H1 (cell line): ENCODE measurements at regions not wholly inside any gene's neighbourhood (a gene's known extent, or its start where the extent isn't known, plus 50 kb on each side); places are given as distances from the start of the nearest gene placed in this dataset.

Experiments used
- CTCF ChIA-PET: fragments of 300-600 bp; sonication (Branson Sonifier 250); formaldehyde crosslinking; loops from one replicate; lab custom pipeline; 2021; ENCODE audit not compliant: partially characterized antibody; lab: Charles Lee
- POLR2A ChIA-PET: fragments of 300-600 bp; sonication (Branson Sonifier 250); formaldehyde crosslinking; loops from one replicate; lab custom pipeline; 2021; ENCODE audit warnings: inconsistent platforms; ENCODE audit not compliant: partially characterized antibody; lab: Charles Lee
- DNase-seq, 2 experiments: peaks; one replicate each; pipeline versions ENCODE4 v3.0.0 to v3.0.0-alpha.2; 2010 to 2022; ENCODE audit warnings: low spot score in 2 of 2, low read depth in 1 of 2, mixed read lengths in 1 of 2
- FAIRE-seq: peaks from 2 replicates; lab custom pipeline; 2011; peaks lifted over from hg19 to GRCh38; lab: Jason Lieb, UNC
- H2AFZ ChIP-seq: 2 replicates; pipeline ENCODE4 v1.8.1; 2012; ENCODE audit warnings: low read length, inconsistent platforms
- H2AK5ac ChIP-seq: 2 replicates; pipeline ENCODE4 v1.6.1; 2013; ENCODE audit warnings: low read depth, low read length
- H2BK120ac ChIP-seq: replicated peaks from 2 replicates; pipeline ENCODE3; 2013; ENCODE audit warnings: low read depth, low read length, inconsistent platforms
- H2BK12ac ChIP-seq: 2 replicates; pipeline ENCODE4 v1.6.1; 2013; ENCODE audit warnings: low read depth, low read length
- H2BK15ac ChIP-seq: 2 replicates; pipeline ENCODE4 v1.6.1; 2013; ENCODE audit warnings: low read length
- H2BK20ac ChIP-seq: 2 replicates; pipeline ENCODE4 v1.6.1; 2013; ENCODE audit warnings: low read length
- H2BK5ac ChIP-seq: 2 replicates; pipeline ENCODE4 v1.6.1; 2013; ENCODE audit warnings: low read depth, low read length
- H3K14ac ChIP-seq: 2 replicates; pipeline ENCODE4 v1.6.1; 2013; ENCODE audit warnings: inconsistent platforms; ENCODE audit not compliant: insufficient read length
- H3K18ac ChIP-seq: 2 replicates; pipeline ENCODE4 v1.6.1; 2013; ENCODE audit warnings: low read length; ENCODE audit errors: extremely low read depth
- H3K23ac ChIP-seq: 2 replicates; pipeline ENCODE4 v1.6.1; 2013; ENCODE audit warnings: inconsistent platforms; ENCODE audit not compliant: insufficient read length
- H3K23me2 ChIP-seq: 2 replicates; pipeline ENCODE4 v1.6.1; 2013; ENCODE audit warnings: low read depth, low read length
- H3K27ac ChIP-seq: 2 replicates; pipeline ENCODE4 v1.6.1; 2011; ENCODE audit warnings: low read depth, low read length, inconsistent platforms
- H3K27me3 ChIP-seq, 4 experiments: replicated peaks in 1 of 4; 1 replicate in 1 of 4; 2 replicates in 3 of 4; pipeline versions ENCODE4 v1.6.1 to v1.8.1; 2011 to 2013; ENCODE audit warnings: low read length in 3 of 4, mild to moderate bottlenecking in 3 of 4, inconsistent platforms in 2 of 4, mixed read lengths in 2 of 4, moderate library complexity in 1 of 4; ENCODE audit not compliant: control insufficient read depth in 3 of 4, insufficient read depth in 3 of 4; ENCODE audit errors: extremely low read depth in 1 of 4
- H3K36me3 ChIP-seq, 4 experiments: 2 replicates each; pipeline versions ENCODE4 v1.6.1 to v1.8.1; 2011 to 2013; ENCODE audit warnings: mild to moderate bottlenecking in 4 of 4, low read length in 3 of 4, moderate library complexity in 2 of 4, control low read depth in 1 of 4, inconsistent platforms in 1 of 4; ENCODE audit not compliant: insufficient read depth in 4 of 4, control insufficient read depth in 2 of 4
- H3K4ac ChIP-seq: replicated peaks from 2 replicates; pipeline ENCODE3; 2013; ENCODE audit warnings: low read length, low read depth, mixed read lengths, inconsistent platforms; ENCODE audit not compliant: insufficient read length
- H3K4me1 ChIP-seq, 4 experiments: replicated peaks in 1 of 4; 1 replicate in 1 of 4; 2 replicates in 3 of 4; pipeline versions ENCODE4 v1.6.1 to v1.8.1; 2011 to 2013; ENCODE audit warnings: low read length in 3 of 4, inconsistent platforms in 2 of 4, mixed read lengths in 1 of 4; ENCODE audit not compliant: insufficient read depth in 4 of 4, control insufficient read depth in 3 of 4
- H3K4me2 ChIP-seq, 2 experiments: 2 replicates each; pipeline versions ENCODE4 v1.6.1 to v1.8.1; 2011 to 2013; ENCODE audit warnings: low read depth in 2 of 2, low read length in 2 of 2, control low read depth in 1 of 2, inconsistent platforms in 1 of 2, mild to moderate bottlenecking in 1 of 2; ENCODE audit not compliant: insufficient read depth in 1 of 2
- H3K4me3 ChIP-seq, 4 experiments: fragments of 200-600, 300-600 bp in 1 of 4; sonication (generic), shearing (Covaris generic), sonication (Bioruptor Twin) in 1 of 4; 2 replicates each; pipeline versions ENCODE4 v1.5.1 to v1.8.1; 2011 to 2016; ENCODE audit warnings: low read length in 4 of 4, low read depth in 3 of 4, control low read depth in 2 of 4, inconsistent platforms in 2 of 4, mild to moderate bottlenecking in 2 of 4, mixed read lengths in 1 of 4, moderate library complexity in 1 of 4; ENCODE audit not compliant: insufficient read depth in 2 of 4; ENCODE audit errors: extremely low read depth in 1 of 4
- H3K56ac ChIP-seq: replicated peaks from 2 replicates; pipeline ENCODE3; 2013; ENCODE audit warnings: low read depth, mild to moderate bottlenecking, mixed read lengths, low read length, inconsistent platforms; ENCODE audit not compliant: insufficient read length
- H3K79me1 ChIP-seq: 2 replicates; pipeline ENCODE4 v1.6.1; 2013; ENCODE audit warnings: low read depth, low read length, control low read depth
- H3K79me2 ChIP-seq, 2 experiments: 2 replicates each; pipeline versions ENCODE4 v1.6.1 to v1.8.1; 2012 to 2013; ENCODE audit warnings: low read length in 2 of 2, mild to moderate bottlenecking in 2 of 2, inconsistent platforms in 1 of 2; ENCODE audit not compliant: insufficient read depth in 2 of 2, control insufficient read depth in 1 of 2
- H3K9ac ChIP-seq, 4 experiments: replicated peaks in 1 of 4; 1 replicate in 1 of 4; 2 replicates in 3 of 4; pipeline versions ENCODE4 v1.6.1 to v1.8.1; 2011 to 2013; ENCODE audit warnings: low read depth in 3 of 4, low read length in 3 of 4, control low read depth in 2 of 4, mild to moderate bottlenecking in 2 of 4, moderate library complexity in 2 of 4, inconsistent platforms in 1 of 4; ENCODE audit errors: extremely low read depth in 1 of 4
- H3K9me3 ChIP-seq, 2 experiments: 2 replicates each; pipeline versions ENCODE4 v1.6.1 to v1.8.1; 2012 to 2013; ENCODE audit warnings: mild to moderate bottlenecking in 2 of 2, moderate library complexity in 2 of 2, control low read depth in 1 of 2, inconsistent platforms in 1 of 2, low read depth in 1 of 2, low read length in 1 of 2, mixed read lengths in 1 of 2; ENCODE audit not compliant: insufficient read depth in 2 of 2
- H4K20me1 ChIP-seq, 2 experiments: replicated peaks in 1 of 2; 2 replicates each; pipeline versions ENCODE3 to v1.8.1; 2011 to 2013; ENCODE audit warnings: inconsistent platforms in 2 of 2, low read length in 2 of 2, mild to moderate bottlenecking in 1 of 2; ENCODE audit not compliant: insufficient read depth in 2 of 2, control insufficient read depth in 1 of 2
- H4K5ac ChIP-seq: 2 replicates; pipeline ENCODE4 v1.6.1; 2013; ENCODE audit warnings: low read length, low read depth, mixed read lengths, inconsistent platforms; ENCODE audit not compliant: insufficient read length
- H4K8ac ChIP-seq: 2 replicates; pipeline ENCODE4 v1.8.0; 2013; ENCODE audit warnings: mild to moderate bottlenecking, moderate library complexity, low read length, inconsistent platforms; ENCODE audit not compliant: insufficient read depth; ENCODE audit errors: extremely low read depth
- H4K91ac ChIP-seq: replicated peaks from 2 replicates; pipeline ENCODE3; 2013; ENCODE audit warnings: low read length, mixed read lengths, inconsistent platforms; ENCODE audit not compliant: insufficient read length
- BRCA1 ChIP-seq: IDR thresholded peaks from 2 replicates; pipeline ENCODE4 v1.6.1; 2012; ENCODE audit warnings: low read depth, low read length, improper control_type of control experiment
- CHD2 ChIP-seq: IDR thresholded peaks from 2 replicates; pipeline ENCODE4 v1.6.1; 2012; ENCODE audit warnings: low read length, improper control_type of control experiment
- CTBP2 ChIP-seq: IDR thresholded peaks from 2 replicates; pipeline ENCODE4 v1.7.0; 2011; ENCODE audit warnings: borderline replicate concordance, mild to moderate bottlenecking, moderate library complexity, mixed read lengths, low read length; ENCODE audit not compliant: insufficient read depth, insufficient read length
- GABPA ChIP-seq: IDR thresholded peaks from 2 replicates; pipeline ENCODE4 v1.6.1; 2011; ENCODE audit warnings: mild to moderate bottlenecking, low read length, moderate library complexity, borderline replicate concordance; ENCODE audit not compliant: insufficient read depth
- GTF2F1 ChIP-seq: IDR thresholded peaks from 2 replicates; pipeline ENCODE4 v1.6.1; 2012; ENCODE audit warnings: low read depth, low read length, improper control_type of control experiment, borderline replicate concordance
- KDM1A ChIP-seq: fragments of 200-600, 300-600 bp; sonication (generic); IDR thresholded peaks from 2 replicates; pipeline ENCODE4 v1.7.1; 2016; ENCODE audit warnings: mild to moderate bottlenecking, low read length, borderline replicate concordance
- MAX ChIP-seq: IDR thresholded peaks from 2 replicates; pipeline ENCODE4 v1.6.1; 2012; ENCODE audit warnings: inconsistent platforms
- PHF8 ChIP-seq: fragments of 200-600 bp; sonication (generic); conservative IDR thresholded peaks from 2 replicates; pipeline ENCODE4 v1.7.1; 2012; ENCODE audit warnings: low read depth, mild to moderate bottlenecking, inconsistent platforms, low read length, moderate library complexity
- RXRA ChIP-seq: IDR thresholded peaks from 2 replicates; pipeline ENCODE4 v1.6.1; 2011; ENCODE audit warnings: low read depth, mild to moderate bottlenecking, low read length, moderate library complexity; ENCODE audit not compliant: insufficient read depth
- SIN3A ChIP-seq, 2 experiments: IDR thresholded peaks in 1 of 2; conservative IDR thresholded peaks in 1 of 2; 2 replicates each; pipeline ENCODE4 v1.6.1; 2011 to 2012; ENCODE audit warnings: low read length in 2 of 2, improper control_type of control experiment in 1 of 2, low read depth in 1 of 2, mild to moderate bottlenecking in 1 of 2
- TAF1 ChIP-seq: IDR thresholded peaks from 2 replicates; pipeline ENCODE4 v1.6.1; 2011; ENCODE audit warnings: mild to moderate bottlenecking, low read depth, low read length
- WGBS, 2 experiments: shearing (Covaris generic) in 1 of 2; methylation state at CpG; one replicate each; pipeline versions ENCODE4 v1.1.6 to v1.1.7; 2013 to 2015; ENCODE audit warnings: low lambda C conversion rate in 2 of 2, mixed read lengths in 2 of 2, inconsistent platforms in 1 of 2, low coverage in 1 of 2, missing lambda C conversion rate in 1 of 2; ENCODE audit not compliant: insufficient replicate concordance in 2 of 2, insufficient coverage in 1 of 2, insufficient read length in 1 of 2; ENCODE audit errors: extremely low coverage in 1 of 2, missing lambda C conversion rate in 1 of 2; 5-methylcytosine and 5-hydroxymethylcytosine counted together
- TF ChIP-seq, protein P1 (sequence below): IDR thresholded peaks from 2 replicates; pipeline ENCODE4 v1.6.1; 2012; ENCODE audit warnings: inconsistent platforms

GRCh38 chr7:63028376-63029206 lies 970.1 kb upstream of the ZNF722 start:
- H4K8ac ChIP-seq = no peak overlapping the region
- no peaks in the 10 kb centered on the region for H3K27me3 ChIP-seq
- no peak overlapping the region for H2BK5ac ChIP-seq
- no peak overlapping the region for H2AFZ ChIP-seq
- H3K27ac ChIP-seq = no peak overlapping the region
- H4K20me1 ChIP-seq = no peaks in the 10 kb centered on the region
- H3K79me1 ChIP-seq = no peaks in the 10 kb centered on the region
- no peak overlapping the region for H3K4me2 ChIP-seq
- H3K79me2 ChIP-seq = no peaks in the 10 kb centered on the region
- WGBS, 2 experiments = 85% methylated on average over 15 of the region's 15 CpGs; no CpG with 5 or more reads in 1 of the 2 experiments
- FAIRE-seq (no peak), DNase-seq (no peak)
- no peak overlapping the region for H3K4ac ChIP-seq
- H4K5ac ChIP-seq = no peak overlapping the region
- H3K18ac ChIP-seq = no peak overlapping the region
- H2BK120ac ChIP-seq = no peak overlapping the region
- no peak overlapping the region for H2AK5ac ChIP-seq
- peaks cover 47 to 90% of the 10 kb centered on the region in 2 experiments for H3K9me3 ChIP-seq
- no peaks in the 10 kb centered on the region for H3K23me2 ChIP-seq
- H3K14ac ChIP-seq = no peak overlapping the region
- POLR2A ChIA-PET = no interaction called here
- H3K9ac ChIP-seq = no peak overlapping the region
- H3K56ac ChIP-seq = no peak overlapping the region
- no peak overlapping the region for H2BK15ac ChIP-seq
- H3K36me3 ChIP-seq = no peaks in the 10 kb centered on the region
- no peak overlapping the region for H3K23ac ChIP-seq
- CTCF ChIA-PET = interaction anchor here (0.6 kb wide), 1 partner anchor 12 kb away, joined by 3 read pairs; no protein-coding TSS in a partner anchor
- no peak overlapping the region for H2BK20ac ChIP-seq
- H4K91ac ChIP-seq = no peak overlapping the region
- H3K4me3 ChIP-seq = no peak overlapping the region
- H3K4me1 ChIP-seq = no peaks in the 10 kb centered on the region
- no peak overlapping the region for H2BK12ac ChIP-seq
- TF ChIP-seq CTBP2 (no peak), CHD2 (no peak), BRCA1 (no peak), GTF2F1 (no peak), TAF1 (no peak), GABPA (no peak), MAX (no peak), SIN3A (conservative IDR thresholded peaks at IDR 0.05 in 1 of 2, IDR thresholded peaks at IDR 0.05 in 1 of 2; ENCODE audit: low read depth in 1 of 2, low read length in 2 of 2) (no peak), KDM1A (no peak), PHF8 (no peak), RXRA (no peak)
- TF ChIP-seq, protein P1, sequence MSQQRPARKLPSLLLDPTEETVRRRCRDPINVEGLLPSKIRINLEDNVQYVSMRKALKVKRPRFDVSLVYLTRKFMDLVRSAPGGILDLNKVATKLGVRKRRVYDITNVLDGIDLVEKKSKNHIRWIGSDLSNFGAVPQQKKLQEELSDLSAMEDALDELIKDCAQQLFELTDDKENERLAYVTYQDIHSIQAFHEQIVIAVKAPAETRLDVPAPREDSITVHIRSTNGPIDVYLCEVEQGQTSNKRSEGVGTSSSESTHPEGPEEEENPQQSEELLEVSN = no peak
